COLO668 (cell line): ENCODE measurements at regions not wholly inside any gene's neighbourhood (a gene's known extent, or its start where the extent isn't known, plus 50 kb on each side); places are given as distances from the start of the nearest gene placed in this dataset.

ENCODE experiments used
- DNase-seq: peaks from one replicate; lab custom pipeline; 2025; ENCODE audit not compliant: unreplicated experiment; lab: John Stamatoyannopoulos, UW

GRCh38 chr2:125471963-125472362 is 1184.0 kb upstream of the GYPC start:
- DNase-seq: peak; percentile 18

- no peak for DNase-seq
These were observed 1176.8 kb upstream of the GYPC start for GRCh38 chr2:125479143-125479636.

GRCh38 chr2:125490308-125490707 is 1165.7 kb upstream of the GYPC start:
- DNase-seq: no peak

- DNase-seq: no peak
These were observed 1164.3 kb upstream of the GYPC start for GRCh38 chr2:125491663-125492062.

- DNase-seq: no peak
These were observed 1143.6 kb upstream of the GYPC start for GRCh38 chr2:125512313-125512712.

- DNase-seq: peak; percentile 10
These were observed 1139.4 kb upstream of the GYPC start for GRCh38 chr2:125516496-125517109.

GRCh38 chr2:125526093-125526492 is 1129.9 kb upstream of the GYPC start:
- no peak for DNase-seq

- no peak for DNase-seq
These were observed 1120.9 kb upstream of the GYPC start for GRCh38 chr2:125535089-125535488.

GRCh38 chr2:125543968-125544514 is 1111.9 kb upstream of the GYPC start:
- DNase-seq: no peak

GRCh38 chr2:125553768-125554167 is 1102.2 kb upstream of the GYPC start:
- DNase-seq: no peak

GRCh38 chr2:125554956-125555355 is 1101.0 kb upstream of the GYPC start:
- DNase-seq: no peak

GRCh38 chr2:125559186-125559585 is 1096.8 kb upstream of the GYPC start:
- DNase-seq: no peak

GRCh38 chr2:125560855-125561254 is 1095.1 kb upstream of the GYPC start:
- DNase-seq: no peak

GRCh38 chr2:125561302-125561701 is 1094.7 kb upstream of the GYPC start:
- no peak for DNase-seq

GRCh38 chr2:125562924-125563323 is 1093.0 kb upstream of the GYPC start:
- DNase-seq: no peak

GRCh38 chr2:125564471-125564870 is 1091.5 kb upstream of the GYPC start:
- no peak for DNase-seq

GRCh38 chr2:125566422-125566821 is 1089.5 kb upstream of the GYPC start:
- no peak for DNase-seq

- DNase-seq: no peak
These were observed 1088.9 kb upstream of the GYPC start for GRCh38 chr2:125567100-125567499.

- DNase-seq: no peak
These were observed 1083.3 kb upstream of the GYPC start for GRCh38 chr2:125572660-125573059.

- no peak for DNase-seq
These were observed 1082.5 kb upstream of the GYPC start for GRCh38 chr2:125573432-125573831.

GRCh38 chr2:125576558-125576957 is 1079.4 kb upstream of the GYPC start:
- no peak for DNase-seq

- DNase-seq: no peak
These were observed 1074.4 kb upstream of the GYPC start for GRCh38 chr2:125581557-125581956.

GRCh38 chr2:125582516-125582915 is 1073.4 kb upstream of the GYPC start:
- no peak for DNase-seq
